Common myeloid progenitor, CD34-positive (primary cell): ENCODE measurements at regions not wholly inside any gene's neighbourhood (a gene's known extent, or its start where the extent isn't known, plus 50 kb on each side); places are given as distances from the start of the nearest gene placed in this dataset.

Source experiments
- CTCF ChIA-PET: fragments of 350-600 bp; sonication (Branson Sonifier 250); formaldehyde crosslinking; loops from one replicate; lab custom pipeline; 2021; ENCODE audit warnings: antibody characterized with exemption; lab: Charles Lee
- POLR2A ChIA-PET: fragments of 350-600 bp; sonication (Branson Sonifier 250); formaldehyde crosslinking; loops from one replicate; lab custom pipeline; 2021; ENCODE audit warnings: antibody characterized with exemption; lab: Charles Lee
- DNase-seq, 3 donors: peaks; one replicate each; pipeline versions ENCODE4 v3.0.0 to v3.0.0-alpha.2; 2013
- H3K27ac ChIP-seq, 2 experiments: 1 replicate in 1 of 2; 2 replicates in 1 of 2; pipeline ENCODE4 v1.7.0; 2013; ENCODE audit warnings: inconsistent platforms in 2 of 2, low read length in 2 of 2, mild to moderate bottlenecking in 2 of 2, low read depth in 1 of 2, moderate library complexity in 1 of 2; ENCODE audit not compliant: severe bottlenecking in 2 of 2, insufficient read depth in 1 of 2, poor library complexity in 1 of 2
- H3K27me3 ChIP-seq, 5 experiments: replicated peaks in 2 of 5; 1 replicate in 3 of 5; 2 replicates in 2 of 5; pipeline versions ENCODE4 v1.6.1 to v1.7.0; 2013; ENCODE audit warnings: low read length in 4 of 5, mild to moderate bottlenecking in 2 of 5, moderate library complexity in 2 of 5, inconsistent platforms in 1 of 5; ENCODE audit not compliant: insufficient read depth in 5 of 5, control insufficient read depth in 4 of 5
- H3K36me3 ChIP-seq, 4 experiments: 1 replicate in 2 of 4; 2 replicates in 2 of 4; pipeline versions ENCODE4 v1.6.1 to v1.7.0; 2013; ENCODE audit warnings: low read length in 3 of 4, control low read depth in 1 of 4, mild to moderate bottlenecking in 1 of 4; ENCODE audit not compliant: control insufficient read depth in 4 of 4, insufficient read depth in 4 of 4
- H3K4me1 ChIP-seq, 4 experiments: 1 replicate in 3 of 4; 2 replicates in 1 of 4; pipeline versions ENCODE4 v1.6.1 to v1.7.1; 2013; ENCODE audit warnings: low read length in 3 of 4, mild to moderate bottlenecking in 3 of 4, control low read depth in 1 of 4, inconsistent platforms in 1 of 4, moderate library complexity in 1 of 4; ENCODE audit not compliant: control insufficient read depth in 4 of 4, insufficient read depth in 4 of 4; ENCODE audit errors: control extremely low read depth in 1 of 4
- H3K4me3 ChIP-seq, 7 experiments: 1 replicate in 4 of 7; 2 replicates in 3 of 7; pipeline versions ENCODE4 v1.5.1 to v1.7.0; 2013; ENCODE audit warnings: mild to moderate bottlenecking in 7 of 7, low read length in 6 of 7, moderate library complexity in 6 of 7, inconsistent platforms in 2 of 7, low read depth in 2 of 7, control low read depth in 1 of 7; ENCODE audit not compliant: insufficient read depth in 4 of 7, control insufficient read depth in 1 of 7; ENCODE audit errors: extremely low read depth in 1 of 7
- H3K9me3 ChIP-seq, 5 experiments: 1 replicate in 4 of 5; 2 replicates in 1 of 5; pipeline versions ENCODE4 v1.6.1 to v1.7.1; 2013; ENCODE audit warnings: low read length in 4 of 5, mild to moderate bottlenecking in 2 of 5, inconsistent platforms in 1 of 5, low read depth in 1 of 5, moderate library complexity in 1 of 5; ENCODE audit not compliant: control insufficient read depth in 4 of 5, insufficient read depth in 2 of 5; ENCODE audit errors: control extremely low read depth in 1 of 5
- WGBS: methylation state at CpG from one replicate; pipeline ENCODE4 v1.1.5; 2013; ENCODE audit not compliant: insufficient coverage; 5-methylcytosine and 5-hydroxymethylcytosine counted together

DNA sequence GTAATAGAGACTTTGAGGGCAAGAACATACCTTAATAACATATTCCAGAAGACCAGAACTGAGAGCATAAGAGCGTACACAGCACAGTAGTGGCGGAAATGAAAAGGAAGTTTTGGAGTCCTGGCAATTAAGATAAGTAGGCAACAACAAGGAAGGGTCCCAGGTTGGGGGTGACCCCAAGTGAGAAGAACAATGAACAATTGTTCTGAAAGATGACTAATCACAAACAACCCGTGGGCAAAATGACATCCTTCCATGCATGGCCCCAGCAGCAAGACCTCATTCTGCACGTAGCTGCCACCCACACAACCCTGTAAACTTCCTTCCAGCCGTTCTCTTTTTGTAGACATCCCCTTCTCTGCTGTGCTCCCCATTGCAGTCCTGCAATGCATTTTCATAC, 384.4 kb upstream of the PABPC4L start:
- whole genome bisulfite sequencing: 69% methylated on average over 2 of the region's 5 CpGs

DNA sequence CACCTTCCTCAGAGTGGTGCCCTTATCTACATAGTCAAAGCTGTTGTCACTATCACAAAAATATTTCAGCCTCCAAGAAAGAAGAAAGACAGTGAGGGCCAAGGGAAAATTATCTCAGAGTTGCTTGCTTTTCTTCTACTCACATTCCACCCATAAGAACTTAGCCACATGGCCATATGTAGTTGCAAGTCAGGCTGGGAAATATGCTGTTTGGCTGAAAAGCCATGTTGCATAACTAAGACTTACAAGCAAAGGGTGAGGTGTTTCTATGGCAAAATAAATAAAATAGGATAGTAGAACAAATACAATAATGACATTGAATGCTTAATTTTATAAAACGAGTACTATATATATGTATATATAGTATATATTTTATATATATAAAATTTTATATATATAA, 365.9 kb upstream of the PABPC4L start:
- Histone ChIP-seq H3K27ac (no peak overlapping the region), H3K27me3 (no peaks in the 10 kb centered on the region), H3K4me3 (no peak overlapping the region), H3K9me3 (no peaks in the 10 kb centered on the region), H3K4me1 (no peaks in the 10 kb centered on the region), H3K36me3 (no peaks in the 10 kb centered on the region)
- ChIA-PET POLR2A (no interaction called here), CTCF (no interaction called here)
- no CpG with 5 or more reads among the region's 1 CpG for WGBS
- no peak for DNase-seq

More for the DNA sequence above, 384.4 kb upstream of the PABPC4L start:
- H3K36me3 ChIP-seq: no peaks in the 10 kb centered on the region
- no peak overlapping the region for H3K27ac ChIP-seq
- no peaks in the 10 kb centered on the region for H3K9me3 ChIP-seq
- H3K4me3 ChIP-seq: no peak overlapping the region
- POLR2A ChIA-PET: no interaction called here
- CTCF ChIA-PET: no interaction called here
- no peaks in the 10 kb centered on the region for H3K27me3 ChIP-seq
- H3K4me1 ChIP-seq: no peaks in the 10 kb centered on the region
- DNase-seq: peak in 2 of 3 donors; percentile 22 to 36

DNA sequence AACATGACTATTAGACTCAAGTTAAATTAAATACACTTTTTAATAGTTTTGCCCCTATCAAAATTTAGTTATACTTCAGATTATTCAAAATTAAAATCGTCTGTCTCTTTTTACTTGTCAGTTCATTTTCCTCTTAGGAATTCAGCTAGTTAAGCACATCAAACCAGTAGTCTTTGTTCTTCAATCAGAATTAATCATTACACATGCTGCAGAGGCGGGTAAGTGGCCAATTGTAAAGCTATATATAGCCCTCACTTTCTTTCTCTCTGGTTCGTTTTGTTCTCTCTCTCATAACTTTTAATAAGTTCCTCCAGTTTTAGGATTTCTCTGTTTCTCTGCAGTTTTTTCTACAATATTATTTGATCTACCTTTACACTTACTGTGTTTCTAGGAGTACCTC, 359.1 kb upstream of the PABPC4L start:
- no peak overlapping the region for H3K27ac ChIP-seq
- no peak overlapping the region for H3K4me3 ChIP-seq
- ChIA-PET POLR2A (no interaction called here), CTCF (no interaction called here)
- no peak for DNase-seq
- H3K27me3 ChIP-seq: no peaks in the 10 kb centered on the region
- no peaks in the 10 kb centered on the region for H3K9me3 ChIP-seq
- WGBS: 82% methylated on average over 3 of the region's 3 CpGs
- no peaks in the 10 kb centered on the region for H3K4me1 ChIP-seq
- H3K36me3 ChIP-seq: no peaks in the 10 kb centered on the region

DNA sequence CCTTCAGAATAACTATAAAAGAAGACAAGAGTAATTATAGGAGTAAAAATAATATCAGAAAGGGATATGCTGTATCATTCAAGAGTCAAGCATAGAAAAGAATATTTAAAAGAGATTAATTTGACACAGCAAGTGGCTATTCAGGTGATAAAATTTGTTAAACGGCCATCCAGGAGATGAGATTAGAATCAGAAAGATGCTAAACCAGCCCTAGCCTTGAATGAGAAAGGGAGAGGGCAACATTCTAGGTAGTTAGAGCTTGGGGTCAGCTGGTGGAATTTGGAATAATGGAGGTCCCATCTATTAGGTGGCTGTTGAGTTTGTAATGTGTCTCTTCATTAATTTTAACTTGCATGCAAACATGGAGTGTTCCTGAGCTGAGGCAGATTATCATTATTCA, 350.5 kb upstream of the PABPC4L start:
- H3K27me3 ChIP-seq: no peaks in the 10 kb centered on the region
- no peaks in the 10 kb centered on the region for H3K36me3 ChIP-seq
- no peaks in the 10 kb centered on the region for H3K4me1 ChIP-seq
- DNase-seq: no peak
- ChIA-PET CTCF (no interaction called here), POLR2A (no interaction called here)
- H3K9me3 ChIP-seq: peaks cover 0 to 4% (median 0%) of the 10 kb centered on the region in 5 experiments
- no peak overlapping the region for H3K27ac ChIP-seq
- WGBS: 91% methylated on average over 1 of the region's 1 CpG
- no peak overlapping the region for H3K4me3 ChIP-seq

DNA sequence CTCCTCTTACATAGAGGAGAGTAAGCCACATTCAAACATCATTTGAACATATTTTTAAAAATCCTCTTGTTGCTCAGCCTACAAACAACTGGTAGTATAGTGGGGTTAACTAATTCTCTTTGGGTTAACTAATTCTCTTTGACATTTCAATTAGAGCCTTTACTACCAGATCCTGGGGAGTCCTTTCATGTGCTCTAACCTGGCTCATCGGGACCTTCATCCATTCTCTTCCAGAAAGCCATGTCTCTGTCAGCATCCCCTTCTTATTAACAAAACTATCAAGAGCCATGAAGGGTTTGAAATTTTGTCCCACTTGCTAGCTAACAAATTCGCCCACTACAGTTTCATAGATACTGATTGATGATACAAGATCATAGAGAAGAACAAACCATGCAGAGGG, 349.8 kb upstream of the PABPC4L start:
- H3K27me3 ChIP-seq: no peaks in the 10 kb centered on the region
- no peak overlapping the region for H3K4me3 ChIP-seq
- no peak for DNase-seq
- 100% methylated on average over 1 of the region's 2 CpGs for WGBS
- no peaks in the 10 kb centered on the region for H3K4me1 ChIP-seq
- ChIA-PET POLR2A (no interaction called here), CTCF (no interaction called here)
- H3K27ac ChIP-seq: no peak overlapping the region
- H3K9me3 ChIP-seq: peaks cover 0 to 4% (median under 1%) of the 10 kb centered on the region in 5 experiments
- no peaks in the 10 kb centered on the region for H3K36me3 ChIP-seq

DNA sequence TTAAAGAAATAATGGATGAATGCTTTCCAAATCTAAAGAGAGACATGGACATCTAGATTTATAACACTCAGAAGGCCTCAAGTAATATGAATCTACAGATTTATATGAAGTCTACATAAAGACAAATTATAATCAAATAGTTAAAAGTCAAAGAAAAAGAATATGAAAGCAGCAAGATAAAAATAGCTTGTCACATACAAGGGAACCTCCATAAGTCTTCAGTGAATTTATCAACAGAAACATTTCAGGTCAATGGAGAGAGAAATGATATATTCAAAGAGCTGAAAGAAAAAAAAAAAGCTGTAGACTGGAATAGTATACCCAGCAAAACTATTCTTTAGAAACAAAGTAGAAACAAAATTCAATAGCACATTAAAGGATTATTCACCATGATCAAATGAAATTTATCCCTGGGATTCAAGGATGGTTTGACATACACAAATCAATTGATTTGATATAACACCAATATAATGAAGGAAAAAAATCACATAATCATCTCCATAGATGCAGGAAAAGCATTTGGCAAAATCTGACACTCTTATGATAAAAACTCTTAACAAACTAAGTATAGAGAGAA, 346.6 kb upstream of the PABPC4L start:
- CTCF ChIA-PET: interaction anchor here (1.6 kb wide), 1 partner anchor 10 kb away, joined by 3 read pairs; no protein-coding TSS in a partner anchor
- DNase-seq: no peak

DNA sequence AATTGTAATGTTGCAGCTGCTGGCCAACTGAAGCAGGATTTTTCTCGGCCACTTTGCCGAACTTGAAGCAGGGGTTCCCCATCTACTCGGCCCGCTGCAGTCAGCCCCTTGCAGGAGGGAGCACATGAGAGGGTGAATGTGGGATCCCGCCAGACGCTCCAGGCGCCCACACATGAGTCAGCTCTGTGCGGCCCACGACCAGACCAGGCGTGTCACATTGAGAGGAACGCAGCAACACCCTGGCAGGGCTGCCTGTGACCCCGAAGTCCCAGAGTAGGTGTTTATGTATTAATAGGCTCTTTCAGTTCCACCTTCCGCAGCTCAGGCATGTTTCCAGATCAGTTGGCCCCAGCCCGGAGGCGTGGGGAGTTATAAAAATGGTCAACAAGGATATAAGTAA, 344.7 kb upstream of the PABPC4L start:
- DNase-seq: no peak
- over 99% methylated on average over 11 of the region's 15 CpGs for WGBS
- H3K9me3 ChIP-seq: peaks cover 0 to 4% (median 2%) of the 10 kb centered on the region in 5 experiments
- H3K27me3 ChIP-seq: no peaks in the 10 kb centered on the region
- H3K36me3 ChIP-seq: no peaks in the 10 kb centered on the region
- H3K4me1 ChIP-seq: no peaks in the 10 kb centered on the region
- ChIA-PET CTCF (interaction anchor here (0.8 kb wide), 1 partner anchor 9 kb away, joined by 3 read pairs; no protein-coding TSS in a partner anchor), POLR2A (no interaction called here)
- no peak overlapping the region for H3K4me3 ChIP-seq
- H3K27ac ChIP-seq: no peak overlapping the region

More for the DNA sequence above, 346.6 kb upstream of the PABPC4L start:
- POLR2A ChIA-PET: no interaction called here
- Histone ChIP-seq H3K27me3 (no peaks in the 10 kb centered on the region), H3K27ac (no peak overlapping the region), H3K9me3 (peaks cover 0 to 4% (median 2%) of the 10 kb centered on the region in 5 experiments), H3K36me3 (no peaks in the 10 kb centered on the region), H3K4me3 (no peak overlapping the region), H3K4me1 (no peaks in the 10 kb centered on the region)
